K562 (cell line): ENCODE measurements at regions not wholly inside any gene's neighbourhood (a gene's known extent, or its start where the extent isn't known, plus 50 kb on each side); places are given as distances from the start of the nearest gene placed in this dataset.

ENCODE experiments used
- ATAC-seq: fragments of 200-7000 bp; cut with Tn5 transposase; 3 replicates; pipeline ENCODE4 v1.9.1; 2020; ENCODE audit warnings: moderate library complexity
- BruUV-seq: library from RNA; stranded (reverse); fragments of 400-500 nt; replicated peaks from 2 replicates; lab custom pipeline; 2021; lab: Mats Ljungman, UMichigan
- CTCF ChIA-PET: fragments of 300-600 bp; formaldehyde crosslinking; extraction: SDS; loops from one replicate; lab custom pipeline; 2021; ENCODE audit warnings: low intra/inter-chr PET ratio; lab: Yijun Ruan, JAX
- POLR2A ChIA-PET: fragments of 300-600, 350-650 bp; sonication (Branson Sonifier 250); formaldehyde crosslinking; extraction: SDS; loops from one replicate; lab custom pipeline; 2021; ENCODE audit warnings: antibody characterized with exemption, inconsistent platforms; lab: Yijun Ruan, JAX
- DNase-seq, 4 experiments: peaks; one replicate each; pipeline versions ENCODE4 v3.0.0 to v3.0.0-alpha.2; 2011 to 2018; ENCODE audit warnings: low spot score in 3 of 4, mixed read lengths in 3 of 4; ENCODE audit errors: extremely low read depth in 1 of 4
- FAIRE-seq: peaks from 2 replicates; lab custom pipeline; 2011; peaks lifted over from hg19 to GRCh38; lab: Jason Lieb, UNC
- H2AFZ ChIP-seq: 2 replicates; pipeline ENCODE4 v1.6.0; 2011; ENCODE audit warnings: low read depth, low read length, control low read depth, inconsistent platforms
- H3K27ac ChIP-seq: fragments of 200-600 bp; 3 replicates; pipeline ENCODE4 v1.8.0; 2011; ENCODE audit warnings: low read depth, mild to moderate bottlenecking, control low read depth, inconsistent platforms, low read length, moderate library complexity, mixed read lengths; ENCODE audit errors: extremely low read depth
- H3K27me3 ChIP-seq, 2 experiments: fragments of 300-600 bp in 1 of 2; 2 replicates in 1 of 2; 3 replicates in 1 of 2; pipeline versions ENCODE4 v1.6.0 to v1.8.0; 2011; ENCODE audit warnings: inconsistent platforms in 2 of 2, low read length in 2 of 2, mild to moderate bottlenecking in 1 of 2, mixed read lengths in 1 of 2, moderate library complexity in 1 of 2; ENCODE audit not compliant: control insufficient read depth in 2 of 2, insufficient read depth in 2 of 2
- H3K36me3 ChIP-seq: fragments of 300-600 bp; 3 replicates; pipeline ENCODE4 v1.8.0; 2011; ENCODE audit warnings: mild to moderate bottlenecking, low read length, inconsistent platforms; ENCODE audit not compliant: control insufficient read depth, insufficient read depth
- H3K4me1 ChIP-seq, 2 experiments: fragments of 200-600 bp in 1 of 2; replicated peaks in 1 of 2; 2 replicates in 1 of 2; 3 replicates in 1 of 2; pipeline versions ENCODE4 v1.5.1 to v1.8.0; 2011; ENCODE audit warnings: inconsistent platforms in 2 of 2, low read length in 2 of 2, mild to moderate bottlenecking in 1 of 2, mixed read lengths in 1 of 2, moderate library complexity in 1 of 2; ENCODE audit not compliant: control insufficient read depth in 2 of 2, insufficient read depth in 2 of 2
- H3K4me2 ChIP-seq: 2 replicates; pipeline ENCODE4 v1.6.1; 2011; ENCODE audit warnings: low read length, control low read depth, inconsistent platforms, mixed read lengths; ENCODE audit not compliant: insufficient read depth
- H3K4me3 ChIP-seq: fragments of 200-600 bp; sonication (generic), shearing (Covaris generic); 2 replicates; pipeline ENCODE4 v1.5.1; 2016; ENCODE audit warnings: control low read depth, inconsistent platforms
- H3K79me2 ChIP-seq: fragments of 200-600 bp; 3 replicates; pipeline ENCODE4 v1.8.0; 2011; ENCODE audit warnings: low read length, inconsistent platforms; ENCODE audit not compliant: control insufficient read depth, insufficient read depth
- H3K9ac ChIP-seq, 2 experiments: 2 replicates each; pipeline versions ENCODE4 v1.6.0 to v1.6.1; 2011; ENCODE audit warnings: low read depth in 2 of 2, low read length in 2 of 2, control low read depth in 1 of 2, inconsistent platforms in 1 of 2, mild to moderate bottlenecking in 1 of 2, mixed read lengths in 1 of 2; ENCODE audit not compliant: insufficient read depth in 1 of 2
- H3K9me1 ChIP-seq: one replicate; pipeline ENCODE4 v1.6.0; 2011; ENCODE audit warnings: inconsistent platforms, mild to moderate bottlenecking, low read length, moderate library complexity; ENCODE audit not compliant: control insufficient read depth, insufficient read depth
- H3K9me3 ChIP-seq: replicated peaks from 2 replicates; pipeline ENCODE4 v1.5.1; 2011; ENCODE audit warnings: low read depth, low read length, inconsistent platforms; ENCODE audit not compliant: control insufficient read depth, insufficient read depth
- H4K20me1 ChIP-seq: replicated peaks from 2 replicates; pipeline ENCODE4 v1.6.1; 2011; ENCODE audit warnings: low read length, inconsistent platforms, mixed read lengths; ENCODE audit not compliant: control insufficient read depth, insufficient read depth
- HDAC8 ChIP-seq: fragments of 450-650 bp; IDR thresholded peaks from 2 replicates; pipeline ENCODE4 v1.6.1; 2016; ENCODE audit warnings: mild to moderate bottlenecking, missing genetic modification characterization, moderate library complexity, missing compliant biosample characterization
- HLTF ChIP-seq: fragments of 450-650 bp; IDR thresholded peaks from 2 replicates; pipeline ENCODE4 v1.6.1; 2016
- KLF13 ChIP-seq: fragments of 450-650 bp; IDR thresholded peaks from 2 replicates; pipeline ENCODE4 v1.6.1; 2016; ENCODE audit warnings: missing genetic modification characterization, low read depth, mild to moderate bottlenecking, missing compliant biosample characterization, moderate library complexity, borderline replicate concordance
- PTTG1 ChIP-seq: fragments of 450-650 bp; IDR thresholded peaks from 2 replicates; pipeline ENCODE4 v1.6.1; 2016; ENCODE audit warnings: low read depth, mild to moderate bottlenecking, missing genetic modification characterization, missing compliant biosample characterization
- RBM15 ChIP-seq: fragments of 200-400 bp; formaldehyde crosslinking; IDR thresholded peaks from 2 replicates; pipeline ENCODE4 v1.6.1; 2018; ENCODE audit warnings: mild to moderate bottlenecking, low read length, moderate library complexity; ENCODE audit not compliant: insufficient read depth
- ZKSCAN1 ChIP-seq: fragments of 150-350 bp; IDR thresholded peaks from 2 replicates; pipeline ENCODE4 v1.6.1; 2016; ENCODE audit warnings: low read depth, low read length
- ZNF561 ChIP-seq: fragments of 450-650 bp; formaldehyde crosslinking; conservative IDR thresholded peaks from 2 replicates; pipeline ENCODE4 v1.4.0; 2020; ENCODE audit warnings: mild to moderate bottlenecking, moderate library complexity
- ZNF766 ChIP-seq: fragments of 200-800 bp; sonication (Bioruptor generic); conservative IDR thresholded peaks from 2 replicates; pipeline ENCODE4 v1.6.1; 2016; ENCODE audit warnings: missing genetic modification characterization, missing compliant biosample characterization
- WGBS: fragments of 100-300 bp; shearing (Covaris generic); methylation state at CpG from one replicate; pipeline ENCODE4 v1.1.6; 2016; ENCODE audit warnings: low coverage, mixed read lengths; ENCODE audit not compliant: insufficient coverage; ENCODE audit errors: missing lambda C conversion rate; 5-methylcytosine and 5-hydroxymethylcytosine counted together
- in situ Hi-C: fragments of 300-500 bp; cut with MboI; formaldehyde crosslinking; loops from 4 replicates; pipeline ENCODE4 v1.15.0; 2018; ENCODE audit warnings: inconsistent platforms, mixed read lengths
- intact Hi-C: fragments of 100-400 bp; cut with micrococcal nuclease; formaldehyde crosslinking; loops from 2 replicates; pipeline ENCODE4 v1.14.2; 2022

DNA sequence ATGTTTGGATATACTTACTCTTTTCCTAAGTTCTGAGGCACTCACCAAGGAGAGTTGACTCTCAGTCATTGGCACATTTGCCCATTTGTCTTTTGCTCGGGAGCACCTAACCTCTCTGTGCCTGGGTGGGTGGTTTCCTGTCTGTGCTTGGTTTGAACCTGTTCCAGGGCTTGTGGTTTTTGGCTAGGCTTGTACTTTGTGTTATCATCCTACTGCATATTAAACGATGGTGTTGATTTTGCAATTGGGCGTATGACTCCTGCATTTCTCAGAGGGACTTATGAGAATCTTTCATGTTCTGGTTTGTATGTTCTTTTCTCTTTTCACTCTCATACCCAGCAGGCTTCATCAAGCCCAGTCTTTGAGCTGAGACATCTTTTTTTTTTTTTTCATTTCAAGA, 161.7 kb downstream of the BTC start (continued):
- TF ChIP-seq KLF13 (tag) (no peak), RBM15 (no peak), PTTG1 (tag) (no peak)

DNA sequence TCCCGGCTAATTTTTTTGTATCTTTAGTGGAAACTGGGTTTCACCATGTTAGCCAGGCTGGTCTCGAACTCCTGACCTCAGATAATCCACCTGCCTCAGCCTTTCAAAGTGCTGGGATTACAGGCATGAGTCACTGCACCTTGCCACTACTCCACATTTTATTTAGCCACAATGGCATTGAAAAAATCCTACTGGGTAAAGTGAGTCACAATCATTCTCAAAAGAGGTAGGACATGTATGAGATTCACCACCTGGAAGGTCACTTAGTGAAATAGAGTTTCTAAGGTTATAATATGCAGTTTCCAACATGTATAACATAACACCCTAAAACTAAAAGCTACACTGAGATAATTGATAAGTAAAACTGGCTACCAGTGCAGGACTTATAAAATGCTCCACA, 159.2 kb downstream of the BTC start:
- H3K9ac ChIP-seq = no peak overlapping the region
- no peaks in the 10 kb centered on the region for H3K79me2 ChIP-seq
- H3K4me2 ChIP-seq = no peak overlapping the region
- H3K36me3 ChIP-seq = no peaks in the 10 kb centered on the region
- no peak overlapping the region for H3K4me3 ChIP-seq
- H3K9me3 ChIP-seq = no peaks in the 10 kb centered on the region
- peaks cover 0 to 9% of the 10 kb centered on the region in 2 experiments; a peak in 3 of 5 replicates for H3K4me1 ChIP-seq
- CTCF ChIA-PET = no interaction called here
- H3K27me3 ChIP-seq = no peaks in the 10 kb centered on the region
- ATAC-seq (no peak), FAIRE-seq (no peak)
- H3K9me1 ChIP-seq = no peaks in the 10 kb centered on the region
- in situ Hi-C loops (no loop called here), intact Hi-C loops (no loop called here)
- 30% methylated on average over 2 of the region's 2 CpGs for WGBS
- TF ChIP-seq ZNF561 (CRISPR knock-in tag) = no peak
- TF ChIP-seq HDAC8 = no peak
- TF ChIP-seq ZNF766 (CRISPR knock-in tag) = no peak
- TF ChIP-seq HLTF = no peak
- no peak for TF ChIP-seq ZKSCAN1
- TF ChIP-seq, all 486 proteins: peak for 0
- BruUV-seq = no TSS peak
- Histone ChIP-seq H4K20me1 (no peaks in the 10 kb centered on the region), H3K27ac (no peak overlapping the region), H2AFZ (no peak overlapping the region)
- DNase-seq = no peak
- POLR2A ChIA-PET = no interaction called here
